Activated T-cell treated with anti-CD3 and anti-CD28 coated beads for 48 hours (primary cell): ENCODE measurements at regions not wholly inside any gene's neighbourhood (a gene's known extent, or its start where the extent isn't known, plus 50 kb on each side); places are given as distances from the start of the nearest gene placed in this dataset.

Experiments used
- DNase-seq: peaks from one replicate; pipeline ENCODE4 v3.0.0-alpha.2; 2020; ENCODE audit warnings: low read depth

DNA sequence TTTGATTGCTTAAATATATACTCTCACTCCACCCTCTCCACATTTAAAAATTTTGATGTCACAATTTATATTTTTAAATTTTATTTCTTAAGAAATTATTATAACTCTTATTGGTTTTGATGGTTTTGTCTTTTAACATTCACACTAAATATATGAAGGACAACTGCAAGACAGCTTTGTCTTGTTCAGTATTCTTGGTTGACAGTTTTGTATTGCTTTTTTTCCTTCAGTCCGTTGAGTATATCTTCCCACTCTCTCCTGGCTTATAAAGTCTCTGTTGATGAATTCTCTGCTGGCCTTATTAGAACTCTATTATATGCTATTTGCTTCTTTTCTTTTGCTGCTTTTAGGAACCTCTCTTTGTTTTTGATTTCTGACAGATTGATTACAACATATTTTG, 392.2 kb downstream of the C6orf118 start:
- DNase-seq: no peak

DNA sequence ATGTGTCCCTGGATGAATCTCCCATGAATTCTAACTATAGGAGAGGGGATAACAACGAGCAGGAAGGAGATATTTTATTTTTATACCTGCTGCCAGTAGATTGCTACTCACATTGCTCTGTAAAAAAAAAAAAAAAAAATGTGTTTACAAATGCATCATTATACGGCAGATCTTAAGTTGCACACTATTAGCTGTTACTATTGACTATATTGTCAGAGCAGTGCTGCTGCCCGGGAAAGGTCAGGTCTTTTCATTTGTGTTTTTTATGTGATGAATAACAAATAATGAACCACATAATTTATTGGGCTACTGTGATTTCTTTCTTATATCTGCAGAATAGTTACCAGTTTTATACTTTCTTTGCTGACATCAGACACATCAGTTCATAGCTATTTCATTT, 393.3 kb downstream of the C6orf118 start:
- DNase-seq: no peak

DNA sequence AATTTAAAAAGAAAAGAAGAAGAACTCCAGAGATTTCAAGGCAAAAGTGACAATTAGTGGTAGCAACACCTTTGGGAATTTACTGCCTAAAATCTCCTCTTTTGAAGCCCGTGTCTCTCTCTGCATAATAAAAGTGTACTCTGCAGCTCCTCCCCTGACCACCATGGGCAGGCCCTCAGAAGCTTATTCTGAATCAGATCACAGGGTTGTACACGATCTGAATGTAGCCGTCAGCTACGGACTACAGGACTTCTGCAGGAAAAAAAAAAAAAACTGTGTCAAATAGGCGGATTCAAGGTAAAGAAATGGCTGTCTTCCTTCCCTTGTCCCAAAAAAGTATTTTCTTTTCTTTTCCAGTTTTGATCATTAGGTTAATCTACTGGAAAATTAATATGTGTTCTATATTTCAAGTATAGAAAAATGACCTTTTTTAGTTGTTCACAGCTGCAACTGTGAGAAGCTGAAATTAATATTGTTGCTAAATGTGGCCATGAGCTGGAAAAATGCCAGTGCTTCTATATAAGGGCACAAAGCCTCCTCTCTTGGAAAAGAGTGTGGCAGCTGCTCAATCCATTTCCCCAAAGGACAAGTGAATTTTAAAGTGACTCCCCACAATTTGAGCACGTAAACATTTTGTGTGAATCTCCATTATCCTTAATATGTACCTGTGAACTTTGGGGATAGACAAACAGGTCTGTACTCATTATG, 397.4 kb downstream of the C6orf118 start:
- DNase-seq: no peak

DNA sequence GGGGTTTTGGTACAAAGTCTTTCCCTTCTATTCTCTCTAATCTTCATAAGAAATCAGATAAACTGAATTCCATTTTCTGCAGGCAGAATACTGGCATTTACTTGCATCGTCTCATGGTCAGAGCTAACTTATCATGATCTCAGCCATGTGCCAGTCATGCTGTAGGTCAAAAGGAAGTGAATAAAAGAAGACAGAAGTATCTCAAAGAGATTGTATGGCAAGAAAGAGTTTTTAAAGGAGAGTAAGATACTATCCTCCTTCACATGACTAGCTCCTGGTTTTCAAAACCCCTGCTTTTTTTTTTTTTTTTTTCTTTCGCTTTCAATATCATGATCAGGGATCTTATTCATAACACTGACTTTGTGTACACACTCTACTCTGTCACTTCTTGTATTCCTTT, 398.3 kb downstream of the C6orf118 start:
- DNase-seq: no peak

DNA sequence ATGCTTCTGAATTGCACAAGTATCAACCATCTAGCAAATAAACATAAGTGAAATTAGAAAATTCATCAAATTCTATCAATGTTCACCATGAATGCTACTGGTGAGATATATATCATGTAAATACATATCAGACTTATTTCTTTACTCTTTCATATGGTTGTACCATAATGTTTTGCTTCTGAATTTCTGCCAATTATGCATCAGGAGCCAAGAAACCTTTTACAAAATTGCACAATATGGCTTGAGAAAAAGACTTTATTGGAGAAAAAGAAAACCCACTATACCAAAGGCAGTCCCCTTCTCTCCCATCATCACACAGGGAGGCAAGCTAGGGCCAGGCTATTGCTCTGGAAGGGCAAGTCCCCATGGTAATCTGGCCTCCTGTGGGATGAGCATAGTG, 402.6 kb downstream of the C6orf118 start:
- DNase-seq: no peak

DNA sequence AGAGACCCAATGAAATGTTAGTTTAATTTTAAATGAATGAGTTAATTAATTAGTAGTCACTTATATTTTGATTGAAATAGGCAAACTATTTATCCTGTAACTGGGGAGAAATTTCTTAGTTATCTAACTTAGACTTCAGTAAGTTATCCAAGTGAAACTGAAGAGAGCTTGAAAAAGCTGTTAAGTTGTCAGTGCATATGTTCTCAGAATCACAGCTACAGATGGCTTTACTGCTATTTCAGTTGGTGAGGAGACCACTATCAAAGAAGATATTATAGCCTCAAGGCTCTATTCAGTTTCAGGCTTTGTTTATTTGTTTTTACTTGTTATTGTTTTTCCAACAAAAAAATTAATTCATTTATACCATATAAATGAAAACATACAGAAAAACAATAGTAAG, 404.1 kb downstream of the C6orf118 start:
- DNase-seq: no peak

DNA sequence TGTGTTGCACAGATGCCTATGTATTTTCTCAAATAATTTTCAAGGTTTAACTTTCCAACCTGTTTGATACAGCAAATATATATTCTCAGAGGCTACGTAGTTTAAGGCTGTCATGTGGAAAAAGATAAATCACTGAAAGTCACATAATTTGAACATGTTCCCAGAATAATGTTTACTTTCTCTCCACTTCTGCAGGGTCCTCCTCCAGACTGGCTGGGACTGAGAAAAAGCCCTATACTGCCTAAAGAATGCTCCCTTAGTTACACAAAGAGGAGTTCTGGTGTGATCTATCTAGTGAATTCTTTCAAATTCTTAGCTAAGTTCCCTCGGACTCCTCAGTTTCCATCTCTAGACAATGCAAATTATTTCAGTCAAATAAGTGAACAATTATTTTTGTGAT, 411.0 kb downstream of the C6orf118 start:
- no peak for DNase-seq

DNA sequence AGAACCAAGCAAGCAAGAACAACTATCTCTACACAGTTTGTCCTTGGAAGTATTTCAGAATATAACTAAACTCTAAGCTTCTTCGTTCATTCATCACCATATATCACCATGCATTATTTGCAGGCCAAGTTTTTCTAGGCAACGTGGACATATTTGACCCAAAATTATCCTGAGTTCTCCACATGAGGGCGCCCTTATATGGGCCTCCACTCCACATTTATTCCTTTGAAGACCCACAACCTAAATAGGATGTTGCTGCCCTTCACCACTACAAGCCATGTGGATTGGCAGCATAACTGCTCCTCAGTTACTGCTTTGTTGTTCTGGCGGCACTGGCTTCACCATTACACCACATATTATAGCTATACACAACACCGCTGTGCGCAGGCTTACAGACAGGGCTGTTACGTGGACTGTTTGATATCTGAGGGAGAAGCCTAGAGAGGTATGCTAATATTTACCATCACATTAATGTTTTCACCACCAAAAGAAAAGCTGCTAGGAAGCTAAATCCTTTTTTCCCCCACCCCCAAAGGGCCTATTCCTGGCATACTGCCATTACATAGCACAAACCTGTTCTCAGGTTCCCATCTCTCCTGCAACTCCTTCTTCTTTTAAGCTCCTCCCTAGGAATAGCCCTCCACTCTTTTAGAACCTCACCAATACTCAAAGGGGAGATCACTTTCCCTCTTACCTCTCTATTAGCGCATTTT, 411.7 kb downstream of the C6orf118 start:
- DNase-seq: no peak

DNA sequence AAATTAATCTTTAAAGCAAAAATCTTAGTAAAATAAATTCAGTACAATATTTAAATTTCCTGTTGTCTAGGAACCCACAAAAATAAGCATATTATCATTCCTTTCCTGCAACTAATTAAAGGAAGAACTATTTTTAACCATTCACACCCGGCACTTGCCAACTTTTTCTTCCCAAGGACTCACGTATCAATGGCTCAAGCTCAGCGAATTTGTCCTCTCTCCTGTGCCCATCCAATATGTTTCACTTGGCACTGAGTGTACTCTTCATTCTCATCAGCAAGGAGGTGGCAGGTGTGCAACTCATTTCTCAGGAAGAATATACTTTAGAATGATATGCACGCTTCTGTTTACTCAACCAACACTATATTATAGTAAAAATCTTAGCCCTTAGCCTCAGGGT, 419.4 kb downstream of the C6orf118 start:
- no peak for DNase-seq

DNA sequence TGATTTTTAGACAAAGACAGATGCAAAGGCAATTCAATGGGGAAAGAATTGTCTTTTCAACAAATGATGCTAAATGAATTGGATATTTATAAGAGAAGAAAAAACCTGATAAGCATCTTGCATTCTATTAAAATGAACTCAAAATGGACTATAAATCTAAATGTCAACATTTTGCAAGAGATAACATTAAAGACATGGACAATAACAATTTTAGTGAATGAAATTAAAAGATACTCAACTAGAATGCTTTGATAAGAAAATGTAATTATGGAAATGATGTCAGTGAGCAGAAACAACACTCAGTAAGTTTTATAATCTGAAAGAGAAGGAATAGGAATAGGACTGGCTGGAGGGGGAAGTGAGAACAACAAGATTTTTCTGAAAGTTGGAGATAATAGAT, 421.7 kb downstream of the C6orf118 start:
- DNase-seq: no peak

DNA sequence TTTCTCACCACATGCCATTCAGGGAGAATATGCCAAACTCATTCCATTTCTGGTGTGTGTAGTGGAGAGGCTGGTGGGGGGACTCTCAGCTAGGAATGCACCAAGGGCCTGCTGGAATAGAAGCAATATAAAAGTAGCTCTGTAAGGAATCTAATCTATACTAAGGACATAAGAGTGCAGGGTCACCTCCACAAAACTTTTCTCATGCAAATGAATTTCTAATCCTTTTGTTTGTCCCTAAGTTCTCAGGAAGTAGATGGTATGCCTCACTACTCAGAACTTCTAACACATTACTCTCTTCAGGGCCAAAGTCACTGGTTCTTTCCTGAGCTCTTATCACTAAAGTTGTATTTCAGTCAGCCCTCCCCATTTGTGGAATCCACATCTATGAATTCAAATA, 427.2 kb downstream of the C6orf118 start:
- no peak for DNase-seq

DNA sequence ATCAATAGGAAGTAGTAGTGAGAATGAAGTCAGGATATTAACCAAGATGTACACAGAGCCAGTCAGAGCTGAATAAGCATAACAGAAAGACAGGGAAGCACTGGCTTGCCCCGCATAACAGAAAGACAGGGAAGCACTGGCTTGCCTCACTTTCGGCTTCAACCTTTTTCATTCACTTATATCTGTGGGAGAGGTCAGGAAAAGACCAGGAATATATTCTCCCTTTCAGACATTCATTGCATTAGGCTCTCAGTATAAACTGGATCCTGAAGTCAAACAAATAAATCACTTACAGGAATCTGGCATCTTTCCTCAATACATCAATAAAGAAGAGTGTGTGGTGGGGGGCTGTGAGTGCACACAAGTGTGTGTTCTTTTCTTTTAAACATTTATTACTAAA, 437.6 kb downstream of the C6orf118 start:
- no peak for DNase-seq

DNA sequence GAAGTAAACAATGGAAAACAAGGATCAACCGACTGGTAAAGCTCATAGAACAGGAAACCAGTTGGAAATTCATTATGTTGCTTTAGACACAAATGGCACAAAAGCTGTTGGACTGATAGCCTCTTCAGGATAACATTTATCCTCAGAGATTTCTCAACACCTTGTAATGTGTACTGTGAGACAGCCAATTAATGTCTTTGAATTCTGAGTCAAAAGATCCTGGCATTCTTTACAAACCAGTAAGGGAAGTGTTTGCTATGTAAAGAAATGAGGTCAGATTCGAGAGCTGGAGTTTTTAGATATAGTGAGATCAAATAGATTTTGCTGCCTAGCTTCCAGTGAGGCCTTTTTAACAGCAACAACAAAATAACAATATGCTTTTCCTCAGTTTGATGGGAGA, 439.2 kb downstream of the C6orf118 start:
- no peak for DNase-seq

DNA sequence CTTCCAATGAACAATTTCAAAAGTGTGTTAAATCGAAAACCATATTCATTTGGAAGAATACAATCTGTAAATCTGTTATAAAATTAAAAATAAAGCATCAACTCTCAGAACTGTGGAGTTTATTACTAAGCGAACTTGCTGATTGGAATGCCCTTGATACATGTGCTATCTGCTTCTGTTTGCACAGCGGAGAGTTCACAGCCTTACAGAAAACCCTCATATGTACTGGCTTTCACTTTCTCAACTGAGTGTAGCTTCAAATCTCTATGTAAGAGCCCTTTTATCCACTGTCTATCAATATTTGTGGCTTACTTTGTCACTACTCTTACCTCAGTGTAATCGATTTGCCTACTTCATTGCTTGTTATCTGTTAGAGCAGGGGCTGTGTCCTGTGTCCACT, 447.4 kb downstream of the C6orf118 start:
- DNase-seq: no peak

DNA sequence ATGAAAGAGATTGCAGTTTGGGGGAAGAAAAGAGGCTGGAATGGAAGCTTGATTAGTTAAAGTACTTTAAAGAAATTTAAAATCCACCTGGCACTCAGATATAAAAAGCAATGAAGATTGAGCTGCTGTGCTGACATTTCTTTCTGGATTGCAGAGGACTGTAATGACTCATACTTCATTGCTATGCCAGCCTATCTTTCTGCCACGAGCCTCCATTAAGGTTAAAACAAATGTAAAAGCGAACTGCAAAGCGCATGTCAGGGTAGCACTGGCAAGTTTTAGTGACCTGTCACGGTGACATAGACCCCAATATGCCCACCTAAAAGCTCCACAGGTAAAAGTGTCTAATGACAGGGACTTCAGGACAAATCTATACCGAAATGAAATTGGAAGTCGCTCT, 449.6 kb downstream of the C6orf118 start:
- no peak for DNase-seq

DNA sequence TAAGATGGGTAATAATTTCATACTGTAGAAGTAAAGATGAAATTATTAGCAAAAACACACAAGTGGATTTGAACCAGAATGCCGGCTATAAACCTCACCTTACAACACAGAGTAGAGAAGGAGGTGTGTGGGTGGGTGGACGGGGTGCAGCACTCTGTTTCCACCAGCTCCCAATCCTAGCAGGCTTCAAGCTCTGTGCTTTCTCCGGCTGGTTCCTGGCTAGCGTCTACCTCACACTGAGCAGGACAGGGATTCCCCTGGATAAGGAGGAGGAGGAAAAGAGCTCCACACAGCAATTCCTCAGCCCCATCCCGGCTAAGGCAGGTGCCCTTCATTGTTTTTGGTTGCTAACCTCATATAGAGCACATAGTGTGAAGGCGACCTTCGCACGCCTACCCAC, 453.3 kb downstream of the C6orf118 start:
- no peak for DNase-seq

DNA sequence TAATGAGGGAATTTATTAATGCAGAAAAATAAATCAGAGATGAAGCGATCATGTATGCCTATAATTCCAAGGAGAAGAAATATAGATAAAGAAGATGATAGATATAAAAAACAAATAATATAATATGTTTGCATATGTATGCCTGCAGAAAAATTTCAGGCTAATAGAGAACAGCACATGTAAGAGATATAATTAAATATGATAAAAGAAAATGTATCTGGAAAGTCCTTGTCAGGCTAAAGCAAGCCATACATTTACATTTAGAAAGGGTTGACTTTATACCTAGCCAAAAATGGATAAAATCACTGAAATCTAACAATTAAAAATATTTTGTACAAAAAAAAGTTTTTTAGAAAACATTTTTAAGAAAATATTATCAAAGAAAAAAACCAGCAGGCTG, 454.1 kb downstream of the C6orf118 start:
- DNase-seq: no peak

DNA sequence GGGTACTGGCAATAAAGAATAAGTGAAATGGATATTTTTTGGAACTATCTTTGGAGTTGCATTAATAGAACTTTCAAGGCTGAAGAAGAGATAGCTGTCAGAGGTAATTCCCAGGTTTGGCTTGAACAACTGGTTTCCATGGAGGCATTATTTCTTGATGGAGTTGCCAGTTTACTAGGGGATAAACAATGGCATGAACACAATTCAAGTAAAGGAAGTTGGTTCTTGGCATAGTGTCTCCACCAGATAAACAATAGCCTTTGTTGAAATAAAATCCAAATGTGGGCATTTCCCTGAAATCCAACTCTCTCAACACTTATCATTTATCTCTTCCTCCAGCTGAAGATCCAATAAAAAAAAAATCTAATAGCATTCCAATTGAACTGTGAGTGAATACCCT, 454.9 kb downstream of the C6orf118 start:
- DNase-seq: no peak

DNA sequence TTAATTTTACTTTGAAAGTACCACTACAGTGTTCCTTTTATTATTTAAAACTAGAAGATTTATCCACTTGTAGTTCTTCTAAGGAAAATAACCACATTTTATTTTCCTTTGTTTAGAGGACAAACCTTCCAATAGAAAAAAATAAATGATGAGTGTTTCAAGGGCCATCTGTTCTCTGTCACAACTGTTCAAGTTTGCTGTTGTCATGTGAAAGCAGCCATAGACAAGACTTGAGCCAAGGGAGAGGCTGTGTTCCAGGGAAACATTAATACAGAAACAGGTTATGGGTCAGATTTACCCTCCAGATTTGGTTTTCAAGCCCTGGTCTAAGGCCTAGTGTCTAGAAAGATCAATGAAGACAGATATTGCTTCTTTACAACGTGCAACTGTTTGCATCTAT, 463.6 kb downstream of the C6orf118 start:
- no peak for DNase-seq

DNA sequence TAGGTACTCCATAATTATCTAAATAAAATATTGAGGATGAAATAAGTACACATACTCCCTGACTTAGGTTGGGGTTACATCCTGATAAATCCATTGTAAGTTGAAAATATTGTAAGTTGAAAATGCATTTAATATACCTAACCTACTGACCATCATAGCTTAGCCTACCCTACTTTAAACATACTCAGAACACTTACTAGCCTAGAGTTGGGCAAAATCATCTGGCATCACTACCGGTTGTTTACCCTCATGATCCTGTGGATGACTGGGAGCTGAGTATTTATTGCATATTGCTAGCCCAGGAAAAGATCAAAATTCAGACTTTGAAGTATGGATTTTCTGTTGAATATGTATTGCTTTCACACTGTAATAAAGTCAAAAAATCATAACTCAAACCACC, 467.3 kb downstream of the C6orf118 start:
- no peak for DNase-seq

DNA sequence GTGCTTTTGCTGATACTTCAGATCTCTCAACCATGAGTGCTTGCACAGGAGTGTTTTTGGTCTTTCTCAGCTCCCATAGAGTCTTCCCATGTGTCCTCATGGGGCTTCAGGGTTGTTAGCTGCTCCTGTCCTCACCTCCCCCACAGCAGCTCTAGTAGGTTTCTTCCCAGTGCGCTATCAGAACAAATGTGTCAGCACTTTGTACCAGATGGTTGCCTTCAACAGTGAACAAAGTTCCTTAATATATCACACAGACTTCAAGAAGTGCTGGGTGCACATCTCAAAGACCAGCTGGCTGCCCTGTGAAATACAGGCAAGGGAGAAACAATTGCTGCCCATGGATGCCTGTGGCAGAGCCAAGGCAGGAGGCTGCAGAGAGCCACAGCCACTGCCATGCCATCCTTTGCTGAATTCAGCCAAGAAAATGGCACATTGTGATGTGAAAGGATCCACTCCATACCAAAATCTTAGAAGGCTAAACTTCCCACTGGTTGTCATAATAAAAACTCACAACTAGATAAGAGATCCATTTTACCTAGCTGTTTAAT, 471.3 kb downstream of the C6orf118 start:
- DNase-seq: no peak

DNA sequence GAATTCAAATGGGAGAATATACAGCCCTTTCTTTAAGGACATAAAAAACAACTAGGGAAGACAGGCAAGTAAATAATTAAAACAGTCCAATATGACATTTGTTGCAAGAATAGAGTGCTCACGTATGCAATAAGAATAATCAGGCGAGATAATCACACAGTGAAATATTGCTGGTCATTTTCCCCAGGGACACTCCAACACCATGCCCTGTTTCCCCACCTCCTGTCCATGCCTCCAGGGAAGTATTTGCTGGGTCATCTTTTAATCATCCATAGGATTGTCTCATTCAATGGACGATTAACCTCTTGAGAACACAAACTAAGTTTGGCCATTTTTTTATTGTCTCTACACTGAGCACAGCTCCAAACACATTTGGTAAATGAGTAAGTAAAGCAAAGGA, 472.9 kb downstream of the C6orf118 start:
- no peak for DNase-seq

DNA sequence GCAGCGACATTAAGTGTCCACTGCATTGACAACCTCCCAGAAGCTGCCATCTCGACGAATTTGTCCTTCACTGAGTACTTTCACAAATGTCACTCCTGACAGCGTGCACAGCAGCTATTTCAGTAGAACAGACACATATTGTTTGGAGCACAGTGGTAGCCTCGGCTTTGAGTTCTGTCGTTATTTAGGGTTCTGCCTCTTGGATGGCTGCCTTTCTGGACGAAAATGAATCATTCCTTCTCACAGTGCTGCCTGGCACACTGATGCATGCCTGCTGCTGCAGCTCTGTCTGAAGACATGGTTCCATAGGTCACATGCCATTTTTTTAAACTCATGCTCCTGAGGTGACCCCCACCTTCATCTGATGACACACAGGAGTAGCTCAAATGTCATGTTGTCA, 477.0 kb downstream of the C6orf118 start:
- DNase-seq: no peak

DNA sequence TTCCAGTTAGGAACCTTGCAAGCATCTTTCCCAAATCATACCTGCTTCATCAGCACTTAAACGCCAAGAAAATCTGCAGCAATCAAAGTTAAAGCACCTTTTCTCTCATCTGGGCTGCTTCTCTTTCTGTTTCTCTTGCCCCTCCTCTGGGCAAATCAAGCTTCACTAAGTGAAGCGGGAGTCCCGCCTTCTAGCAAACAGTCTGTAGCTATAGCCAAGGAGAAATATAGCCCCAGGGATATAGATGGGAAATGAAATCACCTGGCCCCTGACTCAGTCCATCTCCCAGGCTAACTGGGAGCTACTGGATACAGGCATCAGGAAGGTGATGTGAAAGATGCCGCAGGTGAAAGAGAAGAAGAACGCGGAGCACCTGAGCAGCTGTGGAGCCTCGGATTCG, 481.9 kb downstream of the C6orf118 start:
- DNase-seq: no peak
